Central memory CD8-positive, alpha-beta T cell (primary cell): ENCODE measurements at regions not wholly inside any gene's neighbourhood (a gene's known extent, or its start where the extent isn't known, plus 50 kb on each side); places are given as distances from the start of the nearest gene placed in this dataset.
"Not testable (repeated sequence)": the region's sequence is repeated elsewhere in the genome, so short reads cannot be mapped to it uniquely, and the experiment has no call there.

ENCODE experiments used
- ATAC-seq: fragments of 150-1000 bp; cut with Tn5 transposase; replicated peaks from 2 replicates; pipeline ENCODE4 v1.10.0; 2022; ENCODE audit warnings: mild to moderate bottlenecking, moderate FRiP score, moderate number of reproducible peaks; ENCODE audit not compliant: poor library complexity, severe bottlenecking; ENCODE audit errors: extremely low read depth
- DNase-seq, 2 donors: peaks; one replicate each; pipeline ENCODE4 v3.0.0; 2021; ENCODE audit warnings: low spot score in 2 of 2
- H3K27ac Mint-ChIP-seq: one replicate; pipeline ENCODE4 v1.8.0; 2022; ENCODE audit warnings: low read depth, mild to moderate bottlenecking, moderate library complexity, mixed read lengths
- H3K27me3 Mint-ChIP-seq: one replicate; pipeline ENCODE4 v1.8.0; 2022; ENCODE audit warnings: mixed read lengths
- H3K36me3 Mint-ChIP-seq: one replicate; pipeline ENCODE4 v1.8.0; 2022; ENCODE audit warnings: mild to moderate bottlenecking, moderate library complexity, mixed read lengths; ENCODE audit not compliant: insufficient read depth
- H3K4me1 Mint-ChIP-seq: one replicate; pipeline ENCODE4 v1.8.0; 2022; ENCODE audit warnings: mixed read lengths
- H3K4me3 Mint-ChIP-seq: one replicate; pipeline ENCODE4 v1.8.0; 2022; ENCODE audit warnings: mild to moderate bottlenecking, moderate library complexity, mixed read lengths
- H3K9me3 Mint-ChIP-seq: one replicate; pipeline ENCODE4 v1.8.0; 2022; ENCODE audit warnings: mixed read lengths

DNA sequence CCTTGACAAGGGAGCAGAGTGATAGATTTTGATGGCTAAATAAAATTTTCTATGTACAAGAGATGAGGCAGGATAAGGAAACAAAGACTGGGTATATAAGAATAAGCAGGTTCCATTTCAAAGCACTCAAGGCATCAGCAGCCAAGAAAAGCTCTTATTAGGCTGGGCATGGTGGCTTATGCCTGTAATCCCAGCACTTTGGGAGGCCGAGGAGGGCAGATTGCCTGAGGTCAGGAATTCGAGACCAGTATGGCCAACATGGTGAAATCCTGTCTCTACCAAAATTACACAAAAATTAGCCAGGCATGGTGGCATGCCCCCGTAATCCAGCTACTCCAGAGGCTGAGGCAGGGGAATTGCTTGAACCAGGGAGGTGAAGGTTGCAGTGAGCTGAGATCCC lies 563.4 kb upstream of the CCDC179 start:
- H3K27ac Mint-ChIP-seq = no peak overlapping the region
- no peaks in the 10 kb centered on the region for H3K4me1 Mint-ChIP-seq
- no peaks in the 10 kb centered on the region for H3K27me3 Mint-ChIP-seq
- H3K36me3 Mint-ChIP-seq = no peaks in the 10 kb centered on the region
- H3K9me3 Mint-ChIP-seq = peaks cover 14% of the 10 kb centered on the region
- ATAC-seq (no peak), DNase-seq (no peak)
- no peak overlapping the region for H3K4me3 Mint-ChIP-seq

GRCh38 chr11:23425381-23425780 lies 565.1 kb upstream of the CCDC179 start:
- no peak for DNase-seq
- ATAC-seq = no peak
- Mint-ChIP-seq H3K36me3 (no peaks in the 10 kb centered on the region), H3K4me3 (no peak overlapping the region), H3K9me3 (peaks cover 19% of the 10 kb centered on the region), H3K4me1 (no peaks in the 10 kb centered on the region), H3K27me3 (no peaks in the 10 kb centered on the region), H3K27ac (no peak overlapping the region)

- DNase-seq (no peak), ATAC-seq (no peak)
- no peaks in the 10 kb centered on the region for H3K27me3 Mint-ChIP-seq
- H3K9me3 Mint-ChIP-seq = peaks cover 18% of the 10 kb centered on the region
- H3K4me3 Mint-ChIP-seq = no peak overlapping the region
- no peaks in the 10 kb centered on the region for H3K4me1 Mint-ChIP-seq
- H3K27ac Mint-ChIP-seq = no peak overlapping the region
- no peaks in the 10 kb centered on the region for H3K36me3 Mint-ChIP-seq
Observed at GRCh38 chr11:23429569-23429968, 569.3 kb upstream of the CCDC179 start.

DNA sequence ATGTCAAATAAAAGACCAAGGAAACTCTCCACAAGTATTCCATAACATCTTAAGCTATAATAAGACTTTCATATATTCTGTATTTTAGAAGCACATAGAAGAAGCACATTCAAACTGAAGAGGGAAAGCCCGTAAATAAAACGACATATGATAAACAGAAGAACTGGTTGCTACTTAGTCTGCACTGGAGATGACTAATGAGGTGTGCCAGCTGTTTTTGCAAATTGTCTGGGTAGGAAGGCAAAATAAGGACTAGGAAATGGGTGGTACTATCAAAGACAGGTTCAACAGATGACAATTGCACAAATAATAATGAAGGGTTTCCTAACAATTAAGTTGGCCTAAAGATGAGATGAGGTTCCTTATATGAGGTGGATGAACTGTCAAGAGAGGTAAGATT lies 593.2 kb upstream of the CCDC179 start:
- DNase-seq = no peak
- no peak overlapping the region for H3K27ac Mint-ChIP-seq
- no peak for ATAC-seq

GRCh38 chr11:23455321-23455891 lies 595.1 kb upstream of the CCDC179 start:
- no peak for ATAC-seq
- H3K4me3 Mint-ChIP-seq = no peak overlapping the region
- H3K36me3 Mint-ChIP-seq = peaks cover 2% of the 10 kb centered on the region
- H3K27ac Mint-ChIP-seq = no peak overlapping the region
- H3K9me3 Mint-ChIP-seq = peaks cover 20% of the 10 kb centered on the region
- H3K4me1 Mint-ChIP-seq = no peaks in the 10 kb centered on the region
- DNase-seq = no peak
- no peaks in the 10 kb centered on the region for H3K27me3 Mint-ChIP-seq

More for the DNA sequence above, 593.2 kb upstream of the CCDC179 start:
- H3K4me1 Mint-ChIP-seq = no peaks in the 10 kb centered on the region
- no peaks in the 10 kb centered on the region for H3K27me3 Mint-ChIP-seq
- H3K36me3 Mint-ChIP-seq = peaks cover 2% of the 10 kb centered on the region
- H3K9me3 Mint-ChIP-seq = peaks cover 15% of the 10 kb centered on the region
- no peak overlapping the region for H3K4me3 Mint-ChIP-seq

- H3K9me3 Mint-ChIP-seq = peaks cover 21% of the 10 kb centered on the region
- no peak overlapping the region for H3K27ac Mint-ChIP-seq
- no peaks in the 10 kb centered on the region for H3K27me3 Mint-ChIP-seq
- ATAC-seq = no peak
- no peak for DNase-seq
- no peaks in the 10 kb centered on the region for H3K4me1 Mint-ChIP-seq
- H3K36me3 Mint-ChIP-seq = peaks cover 2% of the 10 kb centered on the region
- H3K4me3 Mint-ChIP-seq = no peak overlapping the region
Observed at GRCh38 chr11:23457641-23458040, 597.4 kb upstream of the CCDC179 start.

- peaks cover 24% of the 10 kb centered on the region for H3K9me3 Mint-ChIP-seq
- peaks cover 2% of the 10 kb centered on the region for H3K36me3 Mint-ChIP-seq
- no peak overlapping the region for H3K27ac Mint-ChIP-seq
- DNase-seq (no peak), ATAC-seq (no peak)
- no peaks in the 10 kb centered on the region for H3K27me3 Mint-ChIP-seq
- H3K4me1 Mint-ChIP-seq = no peaks in the 10 kb centered on the region
- no peak overlapping the region for H3K4me3 Mint-ChIP-seq
Observed at GRCh38 chr11:23471878-23472277, 611.6 kb upstream of the CCDC179 start.

GRCh38 chr11:23473782-23474181 lies 613.5 kb upstream of the CCDC179 start:
- no peaks in the 10 kb centered on the region for H3K4me1 Mint-ChIP-seq
- H3K36me3 Mint-ChIP-seq = peaks cover 2% of the 10 kb centered on the region
- H3K9me3 Mint-ChIP-seq = peaks cover 18% of the 10 kb centered on the region
- ATAC-seq = no peak
- H3K4me3 Mint-ChIP-seq = no peak overlapping the region
- H3K27me3 Mint-ChIP-seq = no peaks in the 10 kb centered on the region
- H3K27ac Mint-ChIP-seq = no peak overlapping the region
- DNase-seq = no peak

DNA sequence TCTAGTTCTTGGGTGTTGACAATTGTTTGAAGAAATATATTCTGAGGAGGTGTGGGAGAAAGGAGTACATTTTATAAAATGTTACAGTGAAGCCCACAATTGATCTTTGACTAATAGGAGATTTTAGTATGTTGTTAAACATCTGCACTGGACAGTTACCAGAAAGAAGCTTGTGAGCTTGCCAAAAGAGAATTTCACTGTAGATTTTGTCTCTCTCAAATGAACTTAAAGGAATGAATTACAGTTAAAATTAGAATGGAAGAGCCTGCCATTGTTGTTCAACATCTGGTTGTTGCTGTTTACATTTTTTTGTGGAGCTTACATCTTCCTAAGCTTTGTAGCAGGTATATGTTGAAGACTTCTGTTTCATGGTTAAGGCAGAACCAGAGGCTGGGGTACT lies 620.5 kb upstream of the CCDC179 start:
- no peaks in the 10 kb centered on the region for H3K4me1 Mint-ChIP-seq
- H3K27me3 Mint-ChIP-seq = no peaks in the 10 kb centered on the region
- no peak overlapping the region for H3K4me3 Mint-ChIP-seq
- ATAC-seq = no peak
- H3K36me3 Mint-ChIP-seq = no peaks in the 10 kb centered on the region
- H3K9me3 Mint-ChIP-seq = peaks cover under 1% of the 10 kb centered on the region
- no peak for DNase-seq
- H3K27ac Mint-ChIP-seq = no peak overlapping the region

DNA sequence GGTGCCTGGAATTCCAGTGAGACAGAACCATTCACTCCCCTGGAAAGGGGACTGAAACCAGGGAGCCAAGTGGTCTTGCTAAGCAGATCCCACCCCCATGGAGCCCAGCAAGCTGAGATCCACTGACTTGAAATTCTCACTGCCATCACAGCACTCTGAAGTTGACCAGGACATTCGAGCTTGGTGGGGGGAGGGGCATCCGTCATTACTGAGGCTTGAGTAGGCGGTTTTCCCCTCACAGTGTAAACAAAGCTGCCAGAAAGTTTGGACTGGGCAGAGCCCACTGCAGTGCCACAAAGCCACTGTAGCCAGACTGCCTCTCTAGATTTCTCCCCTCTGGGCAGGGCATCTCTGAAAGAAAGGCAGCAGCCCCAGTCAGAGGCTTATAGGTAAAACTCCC lies 623.9 kb upstream of the CCDC179 start:
- not testable (repeated sequence) for H3K27ac Mint-ChIP-seq, H3K36me3 Mint-ChIP-seq, DNase-seq, H3K4me3 Mint-ChIP-seq, H3K27me3 Mint-ChIP-seq, ATAC-seq, H3K4me1 Mint-ChIP-seq
- peaks cover 25% of the 10 kb centered on the region for H3K9me3 Mint-ChIP-seq

- H3K36me3 Mint-ChIP-seq, H3K4me3 Mint-ChIP-seq, DNase-seq, H3K4me1 Mint-ChIP-seq, H3K27ac Mint-ChIP-seq, ATAC-seq, H3K27me3 Mint-ChIP-seq: not testable (repeated sequence)
- H3K9me3 Mint-ChIP-seq = peaks cover 25% of the 10 kb centered on the region
Observed at GRCh38 chr11:23484618-23485017, 624.3 kb upstream of the CCDC179 start.

GRCh38 chr11:23490557-23491235 lies 630.4 kb upstream of the CCDC179 start:
- peaks cover 46% of the 10 kb centered on the region for H3K9me3 Mint-ChIP-seq
- no peak for ATAC-seq
- no peaks in the 10 kb centered on the region for H3K27me3 Mint-ChIP-seq
- no peak overlapping the region for H3K4me3 Mint-ChIP-seq
- H3K27ac Mint-ChIP-seq = no peak overlapping the region
- H3K36me3 Mint-ChIP-seq = no peaks in the 10 kb centered on the region
- H3K4me1 Mint-ChIP-seq = no peaks in the 10 kb centered on the region
- DNase-seq = no peak

DNA sequence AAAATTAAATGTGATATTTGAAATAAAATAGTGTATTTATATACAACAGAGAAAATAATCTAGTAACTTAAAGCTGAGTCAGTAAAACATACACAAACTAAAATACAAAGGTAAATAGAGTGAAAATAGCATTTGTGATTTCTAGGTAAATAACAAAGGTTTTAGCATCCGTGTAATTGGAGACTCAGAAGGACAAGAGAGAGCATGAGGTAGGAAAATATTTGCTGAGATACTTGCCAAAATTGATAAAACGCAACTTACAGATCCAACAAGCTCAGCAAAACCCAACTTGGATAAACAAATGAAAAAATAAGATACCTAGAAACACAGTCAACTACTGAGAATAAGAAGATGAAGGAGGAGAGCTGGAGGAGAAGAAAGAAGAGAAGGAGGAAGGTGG lies 634.7 kb upstream of the CCDC179 start:
- Mint-ChIP-seq H3K4me1 (no peaks in the 10 kb centered on the region), H3K27ac (no peak overlapping the region)
- no peak for ATAC-seq

More for the DNA sequence above, 634.7 kb upstream of the CCDC179 start:
- H3K36me3 Mint-ChIP-seq = no peaks in the 10 kb centered on the region
- H3K27me3 Mint-ChIP-seq = no peaks in the 10 kb centered on the region
- no peak overlapping the region for H3K4me3 Mint-ChIP-seq
- H3K9me3 Mint-ChIP-seq = peaks cover 28% of the 10 kb centered on the region
- no peak for DNase-seq
